ENCODE measurements at regions not wholly inside any gene's neighbourhood (a gene's known extent, or its start where the extent isn't known, plus 50 kb on each side); places are given as distances from the start of the nearest gene placed in this dataset.

DNA sequence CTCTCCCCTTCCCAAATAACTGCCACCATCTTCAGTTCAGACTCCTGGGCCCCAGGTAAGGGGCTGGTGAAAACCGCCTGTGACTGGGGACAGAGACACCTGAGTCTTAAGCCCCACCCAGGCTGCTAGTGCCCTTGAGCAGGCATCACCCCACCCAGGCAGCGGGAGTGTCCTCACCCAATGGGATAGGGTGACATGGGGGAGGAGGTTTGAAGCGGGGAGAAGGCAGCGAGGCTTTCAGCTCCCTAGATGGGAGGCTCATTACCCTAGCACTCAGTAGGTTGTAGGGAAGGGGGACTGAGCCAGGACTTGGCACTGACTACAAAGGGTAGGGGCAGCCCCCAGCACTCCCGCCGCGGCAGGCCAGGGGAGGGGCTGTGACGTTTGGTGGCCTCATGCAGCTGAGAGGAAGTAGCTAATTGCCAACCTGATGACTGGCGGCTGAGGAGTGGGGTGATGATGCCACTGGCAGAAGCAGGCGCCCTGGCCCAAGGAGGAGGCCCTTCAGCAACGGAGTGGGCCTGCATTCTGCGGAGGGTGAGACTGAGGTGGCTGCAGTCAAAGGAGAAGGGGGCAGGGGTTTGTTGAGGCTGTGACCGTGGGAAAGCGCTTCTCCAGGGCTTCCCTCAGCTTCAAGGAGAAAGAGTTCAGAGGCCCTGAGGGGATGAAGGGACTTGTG is 126.9 kb downstream of the MRPL14 start:
- TF ChIP-seq, protein P1, sequence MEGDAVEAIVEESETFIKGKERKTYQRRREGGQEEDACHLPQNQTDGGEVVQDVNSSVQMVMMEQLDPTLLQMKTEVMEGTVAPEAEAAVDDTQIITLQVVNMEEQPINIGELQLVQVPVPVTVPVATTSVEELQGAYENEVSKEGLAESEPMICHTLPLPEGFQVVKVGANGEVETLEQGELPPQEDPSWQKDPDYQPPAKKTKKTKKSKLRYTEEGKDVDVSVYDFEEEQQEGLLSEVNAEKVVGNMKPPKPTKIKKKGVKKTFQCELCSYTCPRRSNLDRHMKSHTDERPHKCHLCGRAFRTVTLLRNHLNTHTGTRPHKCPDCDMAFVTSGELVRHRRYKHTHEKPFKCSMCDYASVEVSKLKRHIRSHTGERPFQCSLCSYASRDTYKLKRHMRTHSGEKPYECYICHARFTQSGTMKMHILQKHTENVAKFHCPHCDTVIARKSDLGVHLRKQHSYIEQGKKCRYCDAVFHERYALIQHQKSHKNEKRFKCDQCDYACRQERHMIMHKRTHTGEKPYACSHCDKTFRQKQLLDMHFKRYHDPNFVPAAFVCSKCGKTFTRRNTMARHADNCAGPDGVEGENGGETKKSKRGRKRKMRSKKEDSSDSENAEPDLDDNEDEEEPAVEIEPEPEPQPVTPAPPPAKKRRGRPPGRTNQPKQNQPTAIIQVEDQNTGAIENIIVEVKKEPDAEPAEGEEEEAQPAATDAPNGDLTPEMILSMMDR (IDR thresholded peaks at IDR 0.05 in 4 of 5, conservative IDR thresholded peaks at IDR 0.05 in 1 of 5), result no peak
- no peak for TF ChIP-seq POLR2A (IDR thresholded peaks at IDR 0.05)
